ENCODE measurements at regions not wholly inside any gene's neighbourhood (a gene's known extent, or its start where the extent isn't known, plus 50 kb on each side); places are given as distances from the start of the nearest gene placed in this dataset.

- Histone ChIP-seq H3K4me3 (replicated peaks in 1 of 2; ENCODE audit: low read depth in 1 of 2, low read length in 2 of 2) (no peak overlapping the region), H3K9me2 (ENCODE audit: insufficient read depth) (no peaks in the 10 kb centered on the region), H3K4me2 (ENCODE audit: low read length) (no peak overlapping the region), H3K9ac (ENCODE audit: low read length) (no peak overlapping the region), H3K9me3 (ENCODE audit: control insufficient read depth in 1 of 2, insufficient read depth in 1 of 2, low read depth in 1 of 2, low read length in 2 of 2) (peaks cover 12 to 17% of the 10 kb centered on the region in 2 experiments; a peak in 2 of 4 replicates), H3K36me3 (ENCODE audit: control insufficient read depth in 1 of 2, insufficient read depth in 2 of 2, low read length in 2 of 2) (no peaks in the 10 kb centered on the region), H3K79me2 (ENCODE audit: insufficient read depth, low read length) (no peaks in the 10 kb centered on the region), H3K27ac (ENCODE audit: low read depth, low read length) (no peak overlapping the region), H3K27me3 (ENCODE audit: insufficient read depth, low read length) (no peaks in the 10 kb centered on the region), H3K4me1 (ENCODE audit: control insufficient read depth in 1 of 2, insufficient read depth in 2 of 2, low read length in 2 of 2) (no peaks in the 10 kb centered on the region), H4K20me1 (ENCODE audit: insufficient read depth) (no peaks in the 10 kb centered on the region), H2AFZ (ENCODE audit: low read depth, low read length, poor library complexity, severe bottlenecking) (no peak overlapping the region)
- ChIA-PET CTCF (no interaction called here), RAD21 (ENCODE audit: low non-redundant PET in 1 of 2, low total read pairs in 2 of 2, uncharacterized antibody in 2 of 2, unreplicated experiment in 2 of 2) (no interaction called here), POLR2A (no interaction called here)
- no peak for DNase-seq (ENCODE audit: low read depth, low spot score)
- no peak for ATAC-seq
- no TSS peak for BruUV-seq (replicated peaks)
- TF ChIP-seq SRF (IDR thresholded peaks at IDR 0.05; ENCODE audit: low read depth) (no peak), YY1 (IDR thresholded peaks at IDR 0.05; ENCODE audit: extremely low read depth, insufficient replicate concordance, low read depth, low read length) (no peak), EZH2phosphoT487 (IDR thresholded peaks at IDR 0.05; ENCODE audit: borderline replicate concordance) (no peak), MAX (IDR thresholded peaks at IDR 0.05) (no peak), CEBPB (IDR thresholded peaks at IDR 0.05; ENCODE audit: low read depth) (no peak)
- intact Hi-C loops (cut with micrococcal nuclease), result no loop called here
Observed at GRCh38 chr16:26454102-26454501, 612.6 kb upstream of the C16orf82 start.

- POLR2A ChIA-PET, result no interaction called here
- Histone ChIP-seq H2AFZ (ENCODE audit: low read depth, low read length, poor library complexity, severe bottlenecking) (no peak overlapping the region), H3K27me3 (ENCODE audit: insufficient read depth, low read length) (no peaks in the 10 kb centered on the region), H3K4me3 (replicated peaks in 1 of 2; ENCODE audit: low read depth in 1 of 2, low read length in 2 of 2) (no peak overlapping the region), H3K27ac (ENCODE audit: low read depth, low read length) (no peak overlapping the region), H3K4me1 (ENCODE audit: control insufficient read depth in 1 of 2, insufficient read depth in 2 of 2, low read length in 2 of 2) (no peaks in the 10 kb centered on the region), H3K79me2 (ENCODE audit: insufficient read depth, low read length) (no peaks in the 10 kb centered on the region), H3K36me3 (ENCODE audit: control insufficient read depth in 1 of 2, insufficient read depth in 2 of 2, low read length in 2 of 2) (no peaks in the 10 kb centered on the region), H3K4me2 (ENCODE audit: low read length) (no peak overlapping the region), H4K20me1 (ENCODE audit: insufficient read depth) (no peaks in the 10 kb centered on the region), H3K9ac (ENCODE audit: low read length) (no peak overlapping the region), H3K9me2 (ENCODE audit: insufficient read depth) (no peaks in the 10 kb centered on the region), H3K9me3 (ENCODE audit: control insufficient read depth in 1 of 2, insufficient read depth in 1 of 2, low read depth in 1 of 2, low read length in 2 of 2) (peaks cover 12 to 17% of the 10 kb centered on the region in 2 experiments; a peak in 2 of 4 replicates)
- RAD21 ChIA-PET (ENCODE audit: low non-redundant PET in 1 of 2, low total read pairs in 2 of 2, uncharacterized antibody in 2 of 2, unreplicated experiment in 2 of 2), result no interaction called here
- no peak for ATAC-seq
- CTCF ChIA-PET, result no interaction called here
- intact Hi-C loops (cut with micrococcal nuclease), result no loop called here
- TF ChIP-seq EZH2phosphoT487 (IDR thresholded peaks at IDR 0.05; ENCODE audit: borderline replicate concordance), result no peak
- TF ChIP-seq REST (IDR thresholded peaks at IDR 0.05; ENCODE audit: low read depth), result no peak
- TF ChIP-seq SP1 (IDR thresholded peaks at IDR 0.05; ENCODE audit: low read depth), result no peak
- TF ChIP-seq EZH2 (IDR thresholded peaks at IDR 0.05), result no peak
- no peak for TF ChIP-seq POLR2AphosphoS5 (IDR thresholded peaks at IDR 0.05; ENCODE audit: low read depth, low read length)
- TF ChIP-seq CTCF (IDR thresholded peaks at IDR 0.05 in 2 of 3, conservative IDR thresholded peaks at IDR 0.05 in 1 of 3; ENCODE audit: borderline replicate concordance in 1 of 3, insufficient read depth in 1 of 3, low read depth in 2 of 3, low read length in 2 of 3), result no peak
- no peak for TF ChIP-seq YY1 (IDR thresholded peaks at IDR 0.05; ENCODE audit: extremely low read depth, insufficient replicate concordance, low read depth, low read length)
- TF ChIP-seq ZBTB33 (IDR thresholded peaks at IDR 0.05; ENCODE audit: extremely low read depth, insufficient replicate concordance, low read length), result no peak
- TF ChIP-seq CBX3 (IDR thresholded peaks at IDR 0.05; ENCODE audit: low read depth), result no peak
- no peak for DNase-seq (ENCODE audit: low read depth, low spot score)
- BruUV-seq (replicated peaks), result no TSS peak
Observed at GRCh38 chr16:26456074-26456473, 610.7 kb upstream of the C16orf82 start.
